ENCODE measurements at regions not wholly inside any gene's neighbourhood (a gene's known extent, or its start where the extent isn't known, plus 50 kb on each side); places are given as distances from the start of the nearest gene placed in this dataset.

DNA sequence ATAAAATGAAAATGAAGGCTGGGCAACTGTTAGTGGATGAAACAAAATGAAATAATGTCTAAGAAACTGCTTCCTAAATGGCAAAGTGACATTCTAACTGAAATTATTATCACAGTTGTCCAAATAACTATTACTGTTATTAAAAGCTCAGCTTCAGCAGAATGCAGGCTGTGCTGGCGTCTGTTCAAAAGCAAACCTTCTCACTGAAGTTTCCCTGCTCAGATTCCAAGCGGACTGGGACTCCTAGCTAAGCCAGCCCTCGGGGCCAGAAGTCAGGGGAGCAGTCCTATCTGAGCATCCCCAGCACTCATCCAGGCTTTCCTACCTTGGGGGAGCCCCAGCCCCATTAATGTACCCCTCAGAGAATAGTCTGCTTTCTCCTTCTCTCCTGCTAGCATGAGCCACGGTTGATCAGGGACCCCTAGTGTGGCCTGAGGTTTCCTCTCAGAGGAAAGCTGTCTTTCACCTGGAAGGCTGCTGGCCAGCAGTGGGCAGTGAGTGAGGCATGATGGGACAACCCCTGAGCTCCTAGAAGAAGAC is 1167.3 kb downstream of the TBC1D22A start:
- Histone ChIP-seq H2AFZ (ENCODE audit: insufficient read depth, low read depth, low read length, poor library complexity, severe bottlenecking) (no peak overlapping the region), H3K4me3 (ENCODE audit: control extremely low read depth in 1 of 5, extremely low read depth in 1 of 5, insufficient read depth in 1 of 5, low read depth in 2 of 5, low read length in 4 of 5) (no peak overlapping the region), H3K9me3 (ENCODE audit: control extremely low read depth in 1 of 3, control insufficient read depth in 2 of 3, insufficient read depth in 1 of 3, low read length in 2 of 3) (peaks cover 0 to 30% (median 2%) of the 10 kb centered on the region in 3 donors), H3K4me1 (ENCODE audit: control insufficient read depth in 2 of 2, insufficient read depth in 2 of 2, low read length in 2 of 2) (peaks cover 0 to 22% of the 10 kb centered on the region in 2 donors), H4K20me1 (ENCODE audit: control insufficient read depth, insufficient read depth, low read length, poor library complexity, severe bottlenecking) (no peaks in the 10 kb centered on the region), H3K4me2 (replicated peaks; ENCODE audit: low read depth, low read length, poor library complexity, severe bottlenecking) (no peak overlapping the region), H3K27me3 (replicated peaks in 1 of 4; ENCODE audit: control extremely low read depth in 1 of 4, control insufficient read depth in 3 of 4, insufficient read depth in 4 of 4, low read length in 3 of 4) (no peaks in the 10 kb centered on the region), H3K9ac (ENCODE audit: low read length) (no peak overlapping the region), H3K36me3 (replicated peaks in 1 of 2; ENCODE audit: control extremely low read depth in 1 of 2, control insufficient read depth in 1 of 2, extremely low read depth in 1 of 2, insufficient read depth in 2 of 2, low read length in 1 of 2) (no peaks in the 10 kb centered on the region), H3K27ac (ENCODE audit: low read length in 2 of 2) (no peak overlapping the region), H3K79me2 (ENCODE audit: control insufficient read depth, insufficient read depth, low read length) (no peaks in the 10 kb centered on the region)
- 85% methylated on average over 3 of the region's 4 CpGs for WGBS (ENCODE audit: insufficient coverage)
- peaks cover 31% of the 10 kb centered on the region for H3K4me1 Mint-ChIP-seq
- TF ChIP-seq, protein P1, sequence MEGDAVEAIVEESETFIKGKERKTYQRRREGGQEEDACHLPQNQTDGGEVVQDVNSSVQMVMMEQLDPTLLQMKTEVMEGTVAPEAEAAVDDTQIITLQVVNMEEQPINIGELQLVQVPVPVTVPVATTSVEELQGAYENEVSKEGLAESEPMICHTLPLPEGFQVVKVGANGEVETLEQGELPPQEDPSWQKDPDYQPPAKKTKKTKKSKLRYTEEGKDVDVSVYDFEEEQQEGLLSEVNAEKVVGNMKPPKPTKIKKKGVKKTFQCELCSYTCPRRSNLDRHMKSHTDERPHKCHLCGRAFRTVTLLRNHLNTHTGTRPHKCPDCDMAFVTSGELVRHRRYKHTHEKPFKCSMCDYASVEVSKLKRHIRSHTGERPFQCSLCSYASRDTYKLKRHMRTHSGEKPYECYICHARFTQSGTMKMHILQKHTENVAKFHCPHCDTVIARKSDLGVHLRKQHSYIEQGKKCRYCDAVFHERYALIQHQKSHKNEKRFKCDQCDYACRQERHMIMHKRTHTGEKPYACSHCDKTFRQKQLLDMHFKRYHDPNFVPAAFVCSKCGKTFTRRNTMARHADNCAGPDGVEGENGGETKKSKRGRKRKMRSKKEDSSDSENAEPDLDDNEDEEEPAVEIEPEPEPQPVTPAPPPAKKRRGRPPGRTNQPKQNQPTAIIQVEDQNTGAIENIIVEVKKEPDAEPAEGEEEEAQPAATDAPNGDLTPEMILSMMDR (IDR thresholded peaks at IDR 0.05) = no peak
- TF ChIP-seq EZH2 (IDR thresholded peaks at IDR 0.05; ENCODE audit: borderline replicate concordance, insufficient read depth, low read depth, low read length, poor library complexity, severe bottlenecking) = no peak
- intact Hi-C loops (cut with micrococcal nuclease) = no loop called here
- no peak for ATAC-seq (ENCODE audit: low read depth)
- POLR2A ChIA-PET = no interaction called here
- no peak overlapping the region for H3K27ac Mint-ChIP-seq
- CTCF ChIA-PET = no interaction called here
- H3K27me3 Mint-ChIP-seq = peaks cover 15% of the 10 kb centered on the region
- no peak for DNase-seq
- no peak overlapping the region for H3K4me3 Mint-ChIP-seq
- H3K9me3 Mint-ChIP-seq (ENCODE audit: insufficient read depth) = no peaks in the 10 kb centered on the region

DNA sequence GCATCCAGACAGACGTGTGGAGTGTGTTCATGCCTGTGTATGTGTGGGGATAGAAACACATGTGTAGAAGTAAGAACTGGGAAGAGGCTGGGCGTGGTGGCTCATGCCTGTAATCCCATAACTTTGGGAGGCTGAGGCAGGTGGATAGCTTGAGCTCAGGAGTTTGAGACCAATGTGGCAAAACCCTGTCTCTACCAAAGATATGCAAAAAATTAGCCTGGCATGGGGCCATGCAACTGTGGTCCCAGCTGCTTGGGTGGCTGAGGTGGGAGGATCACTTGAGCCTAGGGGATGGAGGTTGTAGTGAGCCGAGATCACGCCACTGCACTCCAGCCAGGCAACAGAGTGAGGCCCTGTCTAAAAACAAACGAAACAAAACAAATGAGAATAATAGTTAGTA is 1166.6 kb downstream of the TBC1D22A start:
- intact Hi-C loops (cut with micrococcal nuclease) = no loop called here
- H3K9me3 Mint-ChIP-seq (ENCODE audit: insufficient read depth) = no peaks in the 10 kb centered on the region
- CTCF ChIA-PET = interaction anchor here (1.1 kb wide), 1 partner anchor 9 kb away, joined by 3 read pairs; no protein-coding TSS in a partner anchor
- peaks cover 31% of the 10 kb centered on the region for H3K4me1 Mint-ChIP-seq
- H3K27ac Mint-ChIP-seq = peak overlapping the region; percentile 3
- no peak overlapping the region for H2AFZ ChIP-seq (ENCODE audit: insufficient read depth, low read depth, low read length, poor library complexity, severe bottlenecking)
- peak overlapping the region in 1 of 2 donors; percentile 10 for H3K27ac ChIP-seq (ENCODE audit: low read length in 2 of 2)
- POLR2A ChIA-PET = interaction anchor here (1.0 kb wide), 1 partner anchor 10 kb away, joined by 3 read pairs; no protein-coding TSS in a partner anchor
- H3K4me3 ChIP-seq (ENCODE audit: control extremely low read depth in 1 of 5, extremely low read depth in 1 of 5, insufficient read depth in 1 of 5, low read depth in 2 of 5, low read length in 4 of 5) = no peak overlapping the region
- no peaks in the 10 kb centered on the region for H4K20me1 ChIP-seq (ENCODE audit: control insufficient read depth, insufficient read depth, low read length, poor library complexity, severe bottlenecking)
- 42% methylated on average over 3 of the region's 5 CpGs for WGBS (ENCODE audit: insufficient coverage)
- H3K79me2 ChIP-seq (ENCODE audit: control insufficient read depth, insufficient read depth, low read length) = no peaks in the 10 kb centered on the region
- peak overlapping the region; percentile 45 for H3K4me2 ChIP-seq (replicated peaks; ENCODE audit: low read depth, low read length, poor library complexity, severe bottlenecking)
- TF ChIP-seq, protein P1 (IDR thresholded peaks at IDR 0.05) = no peak
- no peak for TF ChIP-seq EZH2 (IDR thresholded peaks at IDR 0.05; ENCODE audit: borderline replicate concordance, insufficient read depth, low read depth, low read length, poor library complexity, severe bottlenecking)
- no peaks in the 10 kb centered on the region for H3K27me3 ChIP-seq (replicated peaks in 1 of 4; ENCODE audit: control extremely low read depth in 1 of 4, control insufficient read depth in 3 of 4, insufficient read depth in 4 of 4, low read length in 3 of 4)
- peaks cover 18% of the 10 kb centered on the region for H3K27me3 Mint-ChIP-seq
- no peak overlapping the region for H3K9ac ChIP-seq (ENCODE audit: low read length)
- no peak for DNase-seq
- no peaks in the 10 kb centered on the region for H3K36me3 ChIP-seq (replicated peaks in 1 of 2; ENCODE audit: control extremely low read depth in 1 of 2, control insufficient read depth in 1 of 2, extremely low read depth in 1 of 2, insufficient read depth in 2 of 2, low read length in 1 of 2)
- no peak for ATAC-seq (ENCODE audit: low read depth)
- peaks cover 0 to 22% of the 10 kb centered on the region in 2 donors for H3K4me1 ChIP-seq (ENCODE audit: control insufficient read depth in 2 of 2, insufficient read depth in 2 of 2, low read length in 2 of 2)
- H3K9me3 ChIP-seq (ENCODE audit: control extremely low read depth in 1 of 3, control insufficient read depth in 2 of 3, insufficient read depth in 1 of 3, low read length in 2 of 3) = peaks cover 0 to 32% (median under 1%) of the 10 kb centered on the region in 3 donors
- peak overlapping the region; percentile 6 for H3K4me3 Mint-ChIP-seq
